Stimulated activated CD8-positive, alpha-beta memory T cell treated with anti-CD3 and anti-CD28 coated beads, Interleukin-15, amount 100 ng/mL, for 4 hours (primary cell): ENCODE measurements at regions not wholly inside any gene's neighbourhood (a gene's known extent, or its start where the extent isn't known, plus 50 kb on each side); places are given as distances from the start of the nearest gene placed in this dataset.

Experiments used
- DNase-seq, 2 donors: peaks; one replicate each; pipeline ENCODE4 v3.0.0-alpha.2; 2020; ENCODE audit warnings: low read depth in 2 of 2

- no peak for DNase-seq
Measured at GRCh38 chr13:33466262-33466661, 180.7 kb upstream of the STARD13 start.

- no peak for DNase-seq
Measured at GRCh38 chr13:33467556-33467955, 182.0 kb upstream of the STARD13 start.

GRCh38 chr13:33471204-33471603 lies 185.6 kb upstream of the STARD13 start:
- no peak for DNase-seq

GRCh38 chr13:33472446-33472845 lies 186.9 kb upstream of the STARD13 start:
- no peak for DNase-seq

GRCh38 chr13:33479105-33479504 lies 193.6 kb upstream of the STARD13 start:
- DNase-seq = no peak

GRCh38 chr13:33480561-33480960 lies 195.0 kb upstream of the STARD13 start:
- DNase-seq = no peak

- no peak for DNase-seq
Measured at GRCh38 chr13:33483471-33483870, 197.9 kb upstream of the STARD13 start.

- DNase-seq = no peak
Measured at GRCh38 chr13:33485247-33485646, 199.7 kb upstream of the STARD13 start.

- no peak for DNase-seq
Measured at GRCh38 chr13:33487575-33488243, 202.2 kb upstream of the STARD13 start.

GRCh38 chr13:33489563-33489962 lies 204.0 kb upstream of the STARD13 start:
- no peak for DNase-seq

GRCh38 chr13:33490461-33491327 lies 205.1 kb upstream of the STARD13 start:
- DNase-seq = no peak

- DNase-seq = no peak
Measured at GRCh38 chr13:33493672-33494365, 208.3 kb upstream of the STARD13 start.

GRCh38 chr13:33494596-33495204 lies 209.1 kb upstream of the STARD13 start:
- DNase-seq = no peak

- DNase-seq = no peak
Measured at GRCh38 chr13:33496336-33496735, 210.8 kb upstream of the STARD13 start.

GRCh38 chr13:33497146-33497845 lies 211.7 kb upstream of the STARD13 start:
- DNase-seq = no peak

- DNase-seq = no peak
Measured at GRCh38 chr13:33508060-33508459, 222.5 kb upstream of the STARD13 start.

- no peak for DNase-seq
Measured at GRCh38 chr13:33509642-33510229, 224.2 kb upstream of the STARD13 start.

- no peak for DNase-seq
Measured at GRCh38 chr13:33510350-33510970, 224.9 kb upstream of the STARD13 start.

GRCh38 chr13:33512880-33513554 lies 227.5 kb upstream of the STARD13 start:
- no peak for DNase-seq

- no peak for DNase-seq
Measured at GRCh38 chr13:33514362-33514761, 228.8 kb upstream of the STARD13 start.
